Pulmonary artery endothelial cell (primary cell): ENCODE measurements at regions not wholly inside any gene's neighbourhood (a gene's known extent, or its start where the extent isn't known, plus 50 kb on each side); places are given as distances from the start of the nearest gene placed in this dataset.

Source experiments
- DNase-seq: peaks from one replicate; pipeline ENCODE4 v3.0.0-alpha.2; 2011; ENCODE audit warnings: low read depth, low spot score

GRCh38 chr11:8799273-8799672, 111.7 kb upstream of the AKIP1 start:
- no peak for DNase-seq

- DNase-seq, result no peak
Measured at GRCh38 chr11:8800520-8801110, 110.4 kb upstream of the AKIP1 start.

- DNase-seq, result no peak
Measured at GRCh38 chr11:8801121-8801520, 109.9 kb upstream of the AKIP1 start.

DNA sequence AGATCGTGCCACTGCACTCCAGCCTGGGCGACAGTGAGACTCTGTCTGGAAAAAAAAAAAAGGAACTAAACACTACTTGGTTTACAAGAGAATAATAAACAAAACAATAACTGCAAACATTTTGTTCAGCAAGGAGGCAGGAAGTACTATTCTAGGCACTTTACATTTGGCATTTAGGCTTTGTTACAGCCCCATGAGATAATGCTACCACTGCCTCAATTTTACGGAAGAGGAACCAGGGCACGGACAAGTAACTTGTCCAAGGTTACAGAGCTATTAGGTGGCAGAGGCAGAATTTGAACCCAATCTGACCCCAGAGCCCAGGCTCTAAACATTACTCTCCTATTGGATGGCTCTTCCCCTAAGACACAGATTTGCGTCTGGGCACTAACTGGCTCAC, 108.7 kb upstream of the AKIP1 start:
- no peak for DNase-seq

GRCh38 chr11:8803973-8804372, 107.0 kb upstream of the AKIP1 start:
- no peak for DNase-seq

- no peak for DNase-seq
Measured at GRCh38 chr11:8805296-8805695, 105.7 kb upstream of the AKIP1 start.

DNA sequence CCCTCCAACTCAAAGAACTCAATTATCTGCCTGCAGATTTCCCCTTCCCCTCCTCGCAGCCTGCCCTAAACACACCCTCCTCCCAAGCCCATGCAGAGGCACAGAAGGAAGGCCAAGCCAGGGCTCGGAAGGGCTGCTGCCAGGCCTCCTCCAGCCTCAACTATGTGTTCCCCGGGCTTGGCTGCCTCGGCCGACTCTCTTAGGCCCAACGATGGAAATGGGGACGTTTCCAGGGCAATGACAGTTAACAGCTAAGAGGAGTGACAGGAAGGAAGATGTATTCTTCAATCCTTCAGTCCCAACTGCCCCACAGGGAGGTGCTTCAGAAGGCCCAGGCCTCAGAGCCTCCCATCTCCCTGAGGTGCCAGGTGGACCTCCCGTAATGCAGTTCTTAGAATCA, 104.0 kb upstream of the AKIP1 start:
- DNase-seq, result no peak

DNA sequence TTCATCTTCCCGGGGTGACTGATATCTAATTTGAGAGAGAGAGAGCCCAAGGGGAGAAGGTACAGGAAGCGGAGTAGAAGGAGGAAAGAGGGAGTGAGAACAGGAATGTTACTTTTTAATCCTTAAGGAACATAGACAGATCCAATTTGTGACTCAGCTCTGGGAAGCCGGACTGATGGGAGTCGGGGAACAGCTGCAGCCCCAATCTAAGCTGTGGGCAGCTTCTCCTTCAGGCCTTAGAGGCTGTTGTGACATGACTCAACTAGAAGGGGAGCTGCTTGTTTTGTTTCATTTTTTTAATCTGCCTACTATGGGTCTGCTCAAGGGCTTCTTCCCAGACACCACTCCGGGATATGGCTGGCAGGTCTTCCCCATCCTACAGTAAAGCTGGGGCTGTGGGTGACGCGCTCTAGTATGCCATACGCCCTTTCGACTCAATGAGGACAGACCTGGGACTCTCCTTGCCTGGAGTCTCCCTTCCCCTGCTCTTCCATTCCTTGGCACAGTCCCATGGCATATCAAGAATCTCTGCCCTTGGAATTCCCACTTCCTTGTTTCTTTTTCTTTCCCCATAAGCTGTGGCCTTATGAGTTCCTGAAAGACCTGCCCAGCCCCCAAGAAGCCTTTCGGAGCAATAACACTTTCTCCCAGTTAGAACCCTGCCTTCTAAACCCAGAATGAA, 103.3 kb upstream of the AKIP1 start:
- DNase-seq, result no peak

DNA sequence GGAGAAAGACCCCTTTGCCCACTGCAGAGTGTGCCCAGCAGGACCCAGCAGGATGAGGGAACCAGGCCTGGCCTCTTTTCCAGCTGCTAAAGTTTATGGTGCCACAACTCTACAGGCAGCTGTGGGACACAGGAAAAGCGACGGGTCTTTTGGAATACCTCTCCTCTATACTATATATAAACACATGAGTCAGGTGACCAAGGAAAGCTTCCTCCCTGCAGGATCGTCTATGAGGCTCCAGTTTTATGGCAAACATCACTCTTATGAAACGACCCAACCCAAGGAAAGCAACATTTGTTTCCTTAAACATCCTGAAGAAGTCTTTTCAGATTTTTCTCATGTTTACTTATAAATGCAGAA, 102.8 kb upstream of the AKIP1 start:
- DNase-seq, result no peak

DNA sequence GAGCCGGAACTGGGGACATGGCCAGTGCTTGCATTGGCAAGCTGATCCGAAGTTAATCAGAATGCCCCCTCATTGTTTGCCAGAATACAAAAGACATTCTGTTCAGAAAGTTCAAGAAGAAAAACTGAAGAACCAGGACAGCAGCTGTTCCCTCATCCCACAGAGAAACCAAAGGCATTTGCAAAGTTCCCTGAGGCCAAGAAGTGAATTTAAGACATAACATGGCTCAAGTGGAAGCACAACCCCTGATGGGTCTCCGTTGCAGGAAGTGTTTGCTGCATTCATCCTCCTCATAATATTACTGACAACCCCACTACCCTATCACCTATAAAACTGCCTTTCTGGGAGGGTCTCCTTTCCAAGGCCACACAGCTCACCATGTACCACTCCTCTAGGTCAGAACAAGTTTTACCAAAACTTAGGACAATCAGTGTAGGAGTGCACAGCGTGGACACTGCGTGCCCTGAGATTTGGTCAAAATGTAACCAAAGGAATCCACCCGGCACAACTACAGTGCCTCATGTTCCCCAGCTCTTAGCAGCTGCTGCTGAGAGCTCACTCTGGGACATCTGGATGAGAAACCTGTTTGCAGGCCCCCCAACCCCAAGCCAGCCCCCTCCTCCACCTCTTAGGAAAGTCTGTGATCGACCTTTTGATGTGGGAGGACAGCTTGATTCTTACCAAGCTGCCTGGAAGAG, 101.6 kb upstream of the AKIP1 start:
- DNase-seq, result no peak

DNA sequence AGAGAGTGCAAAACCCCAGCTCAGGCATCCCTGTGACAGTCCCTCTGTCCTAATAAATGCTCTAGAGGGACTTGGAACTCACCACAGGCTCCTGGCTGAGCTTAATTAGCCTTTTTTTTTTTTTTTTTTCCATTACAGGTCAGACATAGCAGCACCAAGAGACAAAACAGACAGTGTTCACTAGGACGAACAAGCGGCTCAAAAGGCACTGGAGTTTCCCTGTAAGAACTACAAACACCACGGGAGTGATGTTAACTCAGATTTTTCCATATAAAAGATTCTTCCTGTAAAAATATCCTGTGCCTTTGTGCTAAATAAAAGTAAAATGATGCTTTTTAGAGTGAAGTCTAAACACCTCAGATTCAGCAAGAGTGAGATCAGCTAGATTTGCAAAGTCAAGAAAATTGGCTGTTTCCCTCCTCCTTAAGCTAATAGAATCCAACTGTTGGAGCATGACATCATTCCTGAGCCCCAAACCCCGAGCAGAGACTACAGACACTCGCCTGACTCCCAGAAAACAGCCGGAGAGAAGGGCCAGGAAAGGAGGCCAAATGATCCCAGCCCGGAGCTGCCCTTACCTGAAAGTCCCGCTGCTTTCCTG, 101.0 kb upstream of the AKIP1 start:
- no peak for DNase-seq

- peak; percentile 11 for DNase-seq
Measured at GRCh38 chr11:8810540-8811301, 100.3 kb upstream of the AKIP1 start.

- no peak for DNase-seq
Measured at GRCh38 chr11:8811571-8811970, 99.4 kb upstream of the AKIP1 start.

DNA sequence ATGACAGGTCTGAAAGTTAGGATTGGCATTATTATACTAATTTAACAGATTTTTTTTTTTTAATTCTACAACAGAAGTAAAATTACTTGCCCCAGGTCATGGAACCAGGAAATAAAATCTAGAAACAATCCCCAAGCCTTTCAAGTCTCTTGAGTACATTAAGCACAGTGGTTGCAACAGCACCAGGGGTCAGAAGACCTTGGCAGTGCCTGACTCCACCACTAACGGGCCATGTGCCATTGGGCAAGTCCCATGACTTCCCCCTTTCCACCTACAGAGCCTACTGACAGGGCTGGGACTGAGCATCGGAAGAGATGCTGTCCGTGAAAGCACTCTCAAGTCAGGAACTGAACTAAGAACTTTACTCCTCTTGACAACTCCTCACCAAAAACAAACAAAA, 98.6 kb upstream of the AKIP1 start:
- DNase-seq, result no peak

DNA sequence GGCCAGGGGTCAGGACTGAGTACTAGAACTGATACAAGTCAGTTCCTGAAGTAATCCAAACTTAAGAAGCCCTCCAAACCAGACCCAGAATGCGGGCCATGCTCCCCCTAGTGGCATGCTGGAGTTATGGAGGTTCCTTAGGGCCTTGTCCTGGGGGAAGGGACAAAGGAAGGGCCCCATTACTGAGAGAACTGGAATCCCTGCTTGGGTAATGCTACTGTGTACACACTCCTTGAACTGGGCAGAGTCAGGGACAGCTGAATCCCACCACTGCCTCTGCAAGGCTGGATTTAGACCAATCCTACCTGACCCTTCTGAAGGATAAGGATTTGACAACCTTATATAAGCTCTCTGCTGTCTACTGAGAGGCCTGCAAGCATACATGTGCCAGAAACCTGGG, 97.3 kb upstream of the AKIP1 start:
- peak; percentile 49 for DNase-seq

DNA sequence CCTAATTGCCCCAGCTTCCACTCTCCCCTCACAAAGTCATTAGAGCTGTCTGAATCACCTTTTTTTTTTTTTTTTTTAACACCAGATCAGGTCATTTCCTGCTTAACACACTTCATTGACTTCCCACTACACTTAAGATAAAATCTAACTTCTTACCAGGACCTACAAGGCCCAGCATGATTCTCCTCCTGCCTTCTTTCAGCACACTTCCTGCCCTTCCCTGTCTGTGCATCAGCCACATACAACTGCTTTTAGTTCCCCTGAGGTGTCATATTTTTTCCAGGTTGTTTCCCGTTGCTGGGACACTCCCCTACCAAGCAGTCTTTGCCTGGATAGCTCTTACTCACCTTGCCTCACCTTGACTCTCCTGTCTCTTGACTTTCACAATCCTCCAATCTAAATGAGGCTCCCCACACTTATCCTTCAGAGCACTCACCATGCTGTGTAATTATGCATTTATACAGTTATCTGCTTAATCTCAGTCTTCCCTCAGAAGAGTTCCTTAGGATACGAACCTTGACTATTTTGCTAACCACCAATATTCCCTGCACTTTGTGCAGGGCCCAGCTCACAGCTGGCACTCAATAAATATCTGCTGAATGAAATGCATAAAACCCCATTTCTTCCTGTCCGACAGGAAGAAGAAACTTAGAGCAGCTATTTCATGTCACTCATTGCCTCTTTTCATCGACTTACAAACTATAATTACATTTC, 96.6 kb upstream of the AKIP1 start:
- no peak for DNase-seq

GRCh38 chr11:8814923-8815240, 96.1 kb upstream of the AKIP1 start:
- no peak for DNase-seq

- DNase-seq, result no peak
Measured at GRCh38 chr11:8818421-8818820, 92.6 kb upstream of the AKIP1 start.

GRCh38 chr11:8820401-8820800, 90.6 kb upstream of the AKIP1 start:
- DNase-seq, result no peak

DNA sequence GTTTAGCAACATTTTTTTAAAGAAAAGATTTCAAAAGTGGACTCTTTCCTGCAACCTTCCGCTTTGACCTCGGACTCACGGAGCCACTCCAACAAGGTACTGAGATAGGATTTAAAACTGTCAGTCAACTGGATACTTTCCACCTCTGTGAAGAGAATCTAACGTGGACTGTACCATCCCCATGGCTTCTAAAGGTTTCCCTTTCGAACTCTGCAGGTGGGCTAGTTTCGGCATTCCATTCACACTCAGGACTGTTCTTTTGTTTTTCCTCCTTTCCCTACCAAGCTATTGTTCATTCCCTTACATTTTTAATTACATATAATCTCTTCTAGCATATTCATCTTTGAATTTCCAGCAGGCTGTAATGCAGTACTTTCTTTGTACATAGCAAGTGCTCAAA, 88.5 kb upstream of the AKIP1 start:
- no peak for DNase-seq

GRCh38 chr11:8823174-8823742, 87.7 kb upstream of the AKIP1 start:
- no peak for DNase-seq
